Stimulated activated CD8-positive, alpha-beta memory T cell treated with anti-CD3 and anti-CD28 coated beads, Interleukin-7, amount 100 ng/mL, for 1 hour (primary cell): ENCODE measurements at regions not wholly inside any gene's neighbourhood (a gene's known extent, or its start where the extent isn't known, plus 50 kb on each side); places are given as distances from the start of the nearest gene placed in this dataset.
A peak's percentile ranks its signal among the peaks of the same experiment; 100 is the strongest.
"Not testable (repeated sequence)": the region's sequence is repeated elsewhere in the genome, so short reads cannot be mapped to it uniquely, and the experiment has no call there.

Experiments
- DNase-seq, 2 donors: peaks; one replicate each; pipeline ENCODE4 v3.0.0-alpha.2; 2020; ENCODE audit warnings: low read depth in 2 of 2

- not testable (repeated sequence) for DNase-seq
Observed at GRCh38 chr17:30639391-30639790, 162.2 kb downstream of the GOSR1 start.

DNA sequence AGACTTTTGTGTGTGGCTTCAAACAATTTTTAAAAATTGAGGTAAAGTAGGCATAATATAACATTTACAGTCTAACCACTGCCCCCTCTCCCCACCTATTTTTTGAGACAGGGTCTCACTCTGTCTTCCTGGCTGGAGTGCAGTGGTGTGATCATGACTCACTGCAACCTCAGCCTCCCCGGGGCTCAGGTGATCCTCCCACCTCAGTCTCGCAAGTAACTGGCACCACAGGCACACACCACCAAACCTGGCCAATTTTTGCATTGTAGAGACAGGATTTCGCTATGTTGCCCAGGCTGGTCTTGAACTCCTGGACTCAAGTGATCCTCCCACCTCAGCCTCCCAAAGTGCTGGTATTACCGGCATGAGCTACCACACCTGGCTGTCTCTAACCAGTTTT is 161.8 kb downstream of the GOSR1 start:
- not testable (repeated sequence) for DNase-seq

GRCh38 chr17:30631651-30632050 is 154.4 kb downstream of the GOSR1 start:
- DNase-seq = not testable (repeated sequence)

- not testable (repeated sequence) for DNase-seq
Observed at GRCh38 chr17:30625380-30625779, 148.2 kb downstream of the GOSR1 start.

GRCh38 chr17:30624180-30624579 is 147.0 kb downstream of the GOSR1 start:
- not testable (repeated sequence) for DNase-seq

DNA sequence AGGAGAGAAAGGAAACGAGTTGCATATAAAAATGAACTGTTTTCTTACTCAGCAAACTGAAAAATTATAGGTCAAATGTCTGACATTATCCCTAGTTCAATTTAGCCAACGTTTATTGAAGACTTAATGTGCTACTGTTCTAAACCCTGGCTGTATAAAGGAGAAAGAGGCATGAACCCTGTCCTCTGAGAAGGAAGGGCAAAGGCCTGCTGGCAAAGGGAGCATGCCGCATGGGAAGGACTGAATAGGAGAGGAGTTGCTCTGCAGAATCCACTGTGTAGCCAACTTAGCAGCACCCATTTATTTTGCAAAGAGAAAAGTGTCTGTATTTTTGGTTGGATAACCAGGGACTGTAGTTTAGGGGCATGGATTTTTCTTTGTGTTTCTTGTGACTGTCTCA is 132.5 kb downstream of the GOSR1 start:
- not testable (repeated sequence) for DNase-seq

DNA sequence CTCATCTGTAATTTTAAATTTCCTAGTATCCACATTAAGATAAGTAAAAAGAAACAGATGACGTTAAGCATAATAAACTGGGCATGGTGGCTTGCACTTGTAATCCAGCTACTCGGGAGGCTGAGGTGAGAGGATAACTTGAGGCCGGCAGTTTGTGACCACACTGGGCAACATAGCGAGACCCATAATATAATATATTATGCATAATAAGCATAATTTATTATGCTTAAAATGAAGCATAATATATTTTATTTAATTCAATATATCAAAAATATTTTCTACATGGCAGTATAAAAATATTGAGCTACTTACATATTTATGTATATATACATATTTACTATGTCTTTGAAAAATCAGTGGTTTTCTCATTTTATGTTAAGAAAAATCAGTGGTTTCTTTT is 128.3 kb downstream of the GOSR1 start:
- no peak for DNase-seq

- DNase-seq = no peak
Observed at GRCh38 chr17:30605027-30605426, 127.8 kb downstream of the GOSR1 start.

- DNase-seq = not testable (repeated sequence)
Observed at GRCh38 chr17:30602396-30602795, 125.2 kb downstream of the GOSR1 start.

GRCh38 chr17:30601984-30602383 is 124.8 kb downstream of the GOSR1 start:
- not testable (repeated sequence) for DNase-seq

- DNase-seq = no peak
Observed at GRCh38 chr17:30600830-30601494, 123.8 kb downstream of the GOSR1 start.

GRCh38 chr17:30600060-30600829 is 123.0 kb downstream of the GOSR1 start:
- DNase-seq = peak; percentile 8 to 30

DNA sequence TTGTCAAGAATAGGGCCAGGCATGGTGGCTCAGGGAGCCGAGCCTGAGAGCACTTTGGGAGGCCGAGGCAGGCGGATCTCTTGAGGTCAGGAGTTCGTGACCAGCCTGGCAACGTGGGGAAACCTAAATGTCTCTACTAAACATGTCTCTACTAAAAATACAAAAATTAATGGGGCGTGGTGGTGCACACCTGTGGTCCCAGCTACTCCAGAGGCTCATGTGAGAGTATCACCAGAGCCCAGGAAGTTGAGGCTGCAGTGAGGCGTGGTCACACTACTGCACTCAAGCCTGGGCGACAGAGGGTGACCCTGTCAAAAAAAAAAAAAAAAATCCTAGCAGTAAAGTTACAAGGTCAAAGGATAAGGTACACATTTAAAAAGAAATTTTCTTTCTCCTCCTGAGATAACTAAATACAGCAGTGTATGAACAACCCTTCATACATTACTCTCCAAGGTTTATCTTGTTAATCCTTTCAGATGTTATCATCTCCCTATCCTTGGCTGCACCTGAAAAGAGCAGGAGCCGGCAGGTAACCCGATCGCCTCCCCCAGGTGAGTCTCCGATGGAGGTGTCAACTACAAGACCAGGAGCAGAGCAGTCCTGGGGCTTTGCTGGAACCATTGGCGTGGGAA is 122.3 kb downstream of the GOSR1 start:
- no peak for DNase-seq

DNA sequence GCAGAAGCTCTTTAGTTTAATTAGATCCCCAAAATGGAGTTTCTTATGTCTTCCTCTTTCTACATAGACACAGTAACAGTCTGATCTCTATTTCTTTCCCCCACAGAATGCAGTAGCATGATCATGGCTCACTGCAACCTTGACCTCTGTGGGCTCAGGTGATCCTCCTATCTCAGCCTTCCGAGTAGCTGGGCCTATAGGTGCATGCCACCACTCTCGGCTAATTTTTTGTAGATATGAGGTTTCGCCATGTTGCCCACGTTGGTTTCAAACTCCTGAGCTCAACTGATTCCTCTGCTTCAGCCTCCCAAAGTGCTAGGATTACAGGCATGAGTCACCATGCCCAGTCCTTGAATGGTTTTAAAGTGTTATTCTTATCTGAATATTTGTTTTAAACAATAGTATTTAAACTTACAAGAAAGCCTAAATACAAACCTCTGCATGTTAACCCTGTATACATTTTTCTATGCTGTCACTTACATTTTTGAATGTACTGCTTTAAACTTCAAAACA is 120.6 kb downstream of the GOSR1 start:
- DNase-seq = no peak

GRCh38 chr17:30596948-30597775 is 120.0 kb downstream of the GOSR1 start:
- not testable (repeated sequence) for DNase-seq

DNA sequence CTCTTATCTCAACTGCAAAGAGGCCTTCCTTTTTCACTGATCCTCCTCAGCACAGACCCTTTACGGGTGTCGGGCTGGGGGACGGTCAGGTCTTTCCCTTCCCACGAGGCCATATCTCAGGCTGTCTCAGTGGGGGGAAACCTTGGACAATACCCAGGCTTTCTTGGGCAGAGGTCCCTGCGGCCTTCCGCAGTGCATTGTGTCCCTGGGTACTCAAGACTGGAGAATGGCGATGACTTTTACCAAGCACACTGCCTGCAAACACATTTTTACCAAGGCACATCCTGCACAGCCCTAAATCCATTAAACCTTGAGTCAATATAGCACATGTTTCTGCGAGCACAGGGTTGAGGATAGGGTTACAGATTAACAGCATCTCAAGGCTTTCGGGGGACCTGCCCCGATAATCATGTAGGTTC is 117.8 kb downstream of the GOSR1 start:
- not testable (repeated sequence) for DNase-seq

DNA sequence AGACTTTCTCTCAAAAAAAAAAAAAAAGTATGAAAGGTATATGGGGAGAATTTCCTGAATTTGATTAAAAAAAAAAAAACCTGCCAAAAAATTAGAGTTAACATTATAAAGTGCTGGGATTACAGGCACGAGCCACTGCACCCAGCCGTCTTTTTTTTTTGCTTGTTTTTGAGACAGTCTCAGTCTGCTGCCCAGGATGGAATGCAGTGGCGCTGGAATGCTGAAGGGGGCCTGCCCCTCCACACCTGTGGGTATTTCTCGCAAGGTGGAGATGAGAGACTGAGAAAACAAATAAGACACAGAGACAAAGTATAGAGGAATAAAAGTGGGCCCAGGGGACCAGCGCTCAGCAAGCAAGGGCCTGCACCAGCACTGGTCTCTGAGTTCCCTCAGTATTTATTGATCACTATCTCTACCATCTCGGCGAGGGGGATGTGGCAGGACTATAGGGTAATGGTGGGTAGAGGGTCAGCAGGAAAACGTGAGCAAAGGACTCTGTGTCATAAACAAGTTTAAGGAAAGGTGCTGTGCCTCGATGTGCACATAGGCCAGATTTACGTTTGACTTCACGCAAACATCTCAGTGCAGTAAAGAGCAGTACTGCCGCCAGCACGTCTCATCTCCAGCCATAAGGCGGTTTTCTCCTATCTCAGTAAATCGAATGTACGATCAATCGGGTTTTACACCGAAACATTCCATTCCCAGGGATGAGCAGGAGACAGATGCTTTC is 117.2 kb downstream of the GOSR1 start:
- no peak for DNase-seq

GRCh38 chr17:30590081-30590733 is 113.0 kb downstream of the GOSR1 start:
- no peak for DNase-seq

- DNase-seq = no peak
Observed at GRCh38 chr17:30589431-30589830, 112.2 kb downstream of the GOSR1 start.

DNA sequence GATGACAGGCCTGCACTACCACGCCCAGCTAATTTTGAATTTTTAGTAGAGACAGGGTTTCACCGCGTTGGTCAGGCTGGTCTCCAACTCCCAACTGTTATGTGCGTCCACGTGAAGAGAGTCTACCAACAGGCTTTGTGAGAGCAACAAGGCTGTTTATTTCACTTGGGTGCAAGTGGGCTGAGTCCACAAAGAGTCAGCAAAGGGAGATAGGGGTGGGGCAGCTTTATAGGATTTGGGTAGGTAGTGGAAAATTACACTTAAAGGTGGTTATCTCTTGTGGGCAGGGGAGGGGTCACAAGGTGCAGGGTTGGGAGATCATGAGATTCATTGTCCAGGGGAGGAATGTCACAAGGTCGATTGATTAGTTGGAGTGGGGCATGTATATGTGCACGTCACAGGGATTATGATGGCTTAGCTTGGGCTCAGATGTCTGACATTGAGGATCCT is 111.6 kb downstream of the GOSR1 start:
- no peak for DNase-seq
